Stimulated activated naive CD8-positive, alpha-beta T cell treated with anti-CD3 and anti-CD28 coated beads, Interleukin-15, amount 100 ng/mL, for 72 hours (primary cell): ENCODE measurements at regions not wholly inside any gene's neighbourhood (a gene's known extent, or its start where the extent isn't known, plus 50 kb on each side); places are given as distances from the start of the nearest gene placed in this dataset.
A peak's percentile ranks its signal among the peaks of the same experiment; 100 is the strongest.

Experiments
- ATAC-seq: fragments of 150-1000 bp; cut with Tn5 transposase; 2 replicates; pipeline ENCODE4 v1.10.0; 2021; ENCODE audit warnings: mild to moderate bottlenecking, moderate library complexity
- DNase-seq, 2 donors: peaks; one replicate each; pipeline ENCODE4 v3.0.0; 2021 to 2022
- H3K27ac Mint-ChIP-seq, 2 donors: one replicate each; pipeline ENCODE4 v1.8.0; 2022; ENCODE audit warnings: mild to moderate bottlenecking in 2 of 2, mixed read lengths in 2 of 2, moderate library complexity in 2 of 2
- H3K27me3 Mint-ChIP-seq: one replicate; pipeline ENCODE4 v1.8.0; 2022; ENCODE audit warnings: mixed read lengths
- H3K4me1 Mint-ChIP-seq: one replicate; pipeline ENCODE4 v1.8.0; 2022; ENCODE audit warnings: mild to moderate bottlenecking, mixed read lengths
- H3K4me3 Mint-ChIP-seq, 2 donors: one replicate each; pipeline ENCODE4 v1.8.0; 2022; ENCODE audit warnings: mild to moderate bottlenecking in 2 of 2, mixed read lengths in 2 of 2, moderate library complexity in 1 of 2
- H3K9me3 Mint-ChIP-seq, 2 donors: one replicate each; pipeline ENCODE4 v1.8.0; 2022; ENCODE audit warnings: mixed read lengths in 2 of 2

GRCh38 chr4:8696369-8697127 lies 104.0 kb downstream of the CPZ start:
- Mint-ChIP-seq H3K9me3 (peaks cover 0 to 18% of the 10 kb centered on the region in 2 donors), H3K27ac (no peak overlapping the region), H3K4me3 (no peak overlapping the region), H3K4me1 (no peaks in the 10 kb centered on the region), H3K27me3 (peaks cover 39% of the 10 kb centered on the region)
- ATAC-seq (no peak), DNase-seq (no peak)

GRCh38 chr4:8695237-8696219 lies 103.0 kb downstream of the CPZ start:
- H3K4me1 Mint-ChIP-seq = no peaks in the 10 kb centered on the region
- H3K4me3 Mint-ChIP-seq = no peak overlapping the region
- peaks cover 36% of the 10 kb centered on the region for H3K27me3 Mint-ChIP-seq
- peak overlapping the region in 1 of 2 donors; percentile 23 for H3K27ac Mint-ChIP-seq
- DNase-seq (no peak), ATAC-seq (no peak)
- peaks cover 0 to 18% of the 10 kb centered on the region in 2 donors for H3K9me3 Mint-ChIP-seq

GRCh38 chr4:8694651-8695151 lies 102.1 kb downstream of the CPZ start:
- Mint-ChIP-seq H3K4me3 (no peak overlapping the region), H3K27me3 (peaks cover 40% of the 10 kb centered on the region), H3K27ac (no peak overlapping the region), H3K4me1 (no peaks in the 10 kb centered on the region), H3K9me3 (peaks cover 0 to 18% of the 10 kb centered on the region in 2 donors)
- DNase-seq (no peak), ATAC-seq (no peak)

GRCh38 chr4:8694226-8694625 lies 101.7 kb downstream of the CPZ start:
- H3K4me1 Mint-ChIP-seq = no peaks in the 10 kb centered on the region
- peaks cover 41% of the 10 kb centered on the region for H3K27me3 Mint-ChIP-seq
- H3K9me3 Mint-ChIP-seq = peaks cover 0 to 18% of the 10 kb centered on the region in 2 donors
- H3K27ac Mint-ChIP-seq = no peak overlapping the region
- no peak for ATAC-seq
- DNase-seq = no peak
- no peak overlapping the region for H3K4me3 Mint-ChIP-seq

GRCh38 chr4:8691151-8691775 lies 98.7 kb downstream of the CPZ start:
- no peak for DNase-seq
- Mint-ChIP-seq H3K27ac (no peak overlapping the region), H3K9me3 (peaks cover 8 to 16% of the 10 kb centered on the region in 2 donors), H3K4me3 (no peak overlapping the region), H3K4me1 (no peaks in the 10 kb centered on the region), H3K27me3 (peaks cover 53% of the 10 kb centered on the region)
- no peak for ATAC-seq

GRCh38 chr4:8690216-8691150 lies 97.9 kb downstream of the CPZ start:
- no peak for DNase-seq
- Mint-ChIP-seq H3K27me3 (peaks cover 59% of the 10 kb centered on the region), H3K9me3 (peaks cover 8 to 16% of the 10 kb centered on the region in 2 donors), H3K4me3 (no peak overlapping the region), H3K4me1 (no peaks in the 10 kb centered on the region), H3K27ac (no peak overlapping the region)
- ATAC-seq = no peak

GRCh38 chr4:8689741-8690140 lies 97.2 kb downstream of the CPZ start:
- peaks cover 8 to 16% of the 10 kb centered on the region in 2 donors for H3K9me3 Mint-ChIP-seq
- H3K4me3 Mint-ChIP-seq = no peak overlapping the region
- no peak for ATAC-seq
- H3K27me3 Mint-ChIP-seq = peaks cover 59% of the 10 kb centered on the region
- no peak overlapping the region for H3K27ac Mint-ChIP-seq
- no peak for DNase-seq
- H3K4me1 Mint-ChIP-seq = no peaks in the 10 kb centered on the region

GRCh38 chr4:8688908-8689445 lies 96.4 kb downstream of the CPZ start:
- no peaks in the 10 kb centered on the region for H3K4me1 Mint-ChIP-seq
- no peak for ATAC-seq

GRCh38 chr4:8688041-8688907 lies 95.7 kb downstream of the CPZ start:
- peaks cover 8 to 11% of the 10 kb centered on the region in 2 donors for H3K9me3 Mint-ChIP-seq
- H3K27ac Mint-ChIP-seq = no peak overlapping the region

More at GRCh38 chr4:8688908-8689445, 96.4 kb downstream of the CPZ start:
- Mint-ChIP-seq H3K9me3 (peaks cover 8 to 12% of the 10 kb centered on the region in 2 donors), H3K4me3 (no peak overlapping the region), H3K27ac (no peak overlapping the region), H3K27me3 (peaks cover 53% of the 10 kb centered on the region)
- no peak for DNase-seq

GRCh38 chr4:8687083-8687482 lies 94.5 kb downstream of the CPZ start:
- no peaks in the 10 kb centered on the region for H3K4me1 Mint-ChIP-seq
- peaks cover 50% of the 10 kb centered on the region for H3K27me3 Mint-ChIP-seq
- no peak overlapping the region for H3K4me3 Mint-ChIP-seq
- DNase-seq (no peak), ATAC-seq (no peak)
- H3K9me3 Mint-ChIP-seq = peaks cover 8 to 16% of the 10 kb centered on the region in 2 donors
- H3K27ac Mint-ChIP-seq = no peak overlapping the region

More at GRCh38 chr4:8688041-8688907, 95.7 kb downstream of the CPZ start:
- Mint-ChIP-seq H3K27me3 (peaks cover 50% of the 10 kb centered on the region), H3K4me3 (no peak overlapping the region), H3K4me1 (no peaks in the 10 kb centered on the region)
- peak in 1 of 2 donors; percentile 15 for DNase-seq
- no peak for ATAC-seq

GRCh38 chr4:8685831-8686230 lies 93.3 kb downstream of the CPZ start:
- Mint-ChIP-seq H3K9me3 (peaks cover 8 to 16% of the 10 kb centered on the region in 2 donors), H3K27me3 (peaks cover 50% of the 10 kb centered on the region), H3K27ac (no peak overlapping the region), H3K4me1 (no peaks in the 10 kb centered on the region), H3K4me3 (no peak overlapping the region)
- DNase-seq (no peak), ATAC-seq (no peak)

- DNase-seq = no peak
- Mint-ChIP-seq H3K4me1 (no peaks in the 10 kb centered on the region), H3K9me3 (peaks cover 8 to 16% of the 10 kb centered on the region in 2 donors), H3K27me3 (peaks cover 28% of the 10 kb centered on the region), H3K4me3 (no peak overlapping the region), H3K27ac (no peak overlapping the region)
- ATAC-seq = no peak
Measured at GRCh38 chr4:8683462-8683861, 90.9 kb downstream of the CPZ start.

GRCh38 chr4:8682725-8683124 lies 90.2 kb downstream of the CPZ start:
- H3K27me3 Mint-ChIP-seq = peaks cover 21% of the 10 kb centered on the region
- H3K9me3 Mint-ChIP-seq = peaks cover 8 to 16% of the 10 kb centered on the region in 2 donors
- H3K27ac Mint-ChIP-seq = no peak overlapping the region
- no peaks in the 10 kb centered on the region for H3K4me1 Mint-ChIP-seq
- ATAC-seq = no peak
- no peak for DNase-seq
- H3K4me3 Mint-ChIP-seq = no peak overlapping the region
